ENCODE measurements at regions not wholly inside any gene's neighbourhood (a gene's known extent, or its start where the extent isn't known, plus 50 kb on each side); places are given as distances from the start of the nearest gene placed in this dataset.
"Not testable (repeated sequence)": the region's sequence is repeated elsewhere in the genome, so short reads cannot be mapped to it uniquely, and the experiment has no call there.

DNA sequence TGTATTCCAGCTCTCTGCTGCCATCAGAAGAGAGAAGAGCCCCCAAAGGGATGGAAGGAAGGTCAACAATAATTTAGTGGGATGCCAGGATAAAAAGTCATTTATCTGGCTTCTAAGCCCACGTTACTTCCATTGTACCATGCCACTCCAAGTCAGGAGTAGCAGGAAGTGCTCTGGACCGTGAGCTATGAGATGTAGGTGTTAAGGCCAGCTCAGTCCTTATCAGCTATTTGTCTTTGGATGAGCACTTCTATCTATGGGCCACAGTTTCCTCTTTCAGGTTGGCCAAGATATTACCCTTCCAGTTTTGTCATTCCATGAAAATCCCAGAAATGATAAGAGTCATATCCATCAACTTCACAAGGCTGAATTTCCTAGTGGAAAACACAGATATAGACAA, 119.4 kb upstream of the CACUL1 start:
- Mint-ChIP-seq H3K9me3 (no peaks in the 10 kb centered on the region), H3K36me3 (ENCODE audit: low read depth) (no peaks in the 10 kb centered on the region), H3K4me1 (ENCODE audit: low read depth) (no peaks in the 10 kb centered on the region), H3K27me3 (peaks cover 51% of the 10 kb centered on the region), H3K27ac (no peak overlapping the region), H3K4me3 (no peak overlapping the region)
- DNase-seq, result no peak

DNA sequence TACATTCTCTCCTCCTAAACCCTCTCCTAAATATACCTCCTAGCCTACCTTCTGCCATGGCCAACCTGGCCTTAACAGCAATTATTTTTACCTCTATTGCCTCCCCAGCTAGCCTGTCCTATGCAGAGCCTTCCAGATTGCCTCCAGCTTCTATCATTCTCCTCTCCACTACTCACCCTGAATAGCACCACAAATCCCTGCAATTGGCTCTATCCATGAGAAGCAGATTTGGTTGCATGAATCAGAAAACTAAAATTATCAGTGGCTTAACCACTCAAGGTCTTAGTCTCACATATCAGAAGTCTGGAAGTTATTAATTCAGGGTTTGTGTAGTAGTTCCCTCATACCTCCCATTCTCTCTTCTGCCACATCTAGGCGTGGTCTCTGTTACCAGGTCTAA, 120.3 kb upstream of the CACUL1 start:
- Mint-ChIP-seq H3K4me3 (no peak overlapping the region), H3K27ac (no peak overlapping the region), H3K27me3 (peaks cover 53% of the 10 kb centered on the region), H3K9me3 (no peaks in the 10 kb centered on the region), H3K36me3 (ENCODE audit: low read depth) (no peaks in the 10 kb centered on the region), H3K4me1 (ENCODE audit: low read depth) (no peaks in the 10 kb centered on the region)
- DNase-seq, result no peak

GRCh38 chr10:118882741-118883140, 128.0 kb upstream of the CACUL1 start:
- H3K27ac Mint-ChIP-seq, result no peak overlapping the region
- H3K4me3 Mint-ChIP-seq, result no peak overlapping the region
- no peaks in the 10 kb centered on the region for H3K36me3 Mint-ChIP-seq (ENCODE audit: low read depth)
- H3K9me3 Mint-ChIP-seq, result peaks cover 4% of the 10 kb centered on the region
- DNase-seq, result no peak
- peaks cover 11% of the 10 kb centered on the region for H3K27me3 Mint-ChIP-seq
- no peaks in the 10 kb centered on the region for H3K4me1 Mint-ChIP-seq (ENCODE audit: low read depth)

DNA sequence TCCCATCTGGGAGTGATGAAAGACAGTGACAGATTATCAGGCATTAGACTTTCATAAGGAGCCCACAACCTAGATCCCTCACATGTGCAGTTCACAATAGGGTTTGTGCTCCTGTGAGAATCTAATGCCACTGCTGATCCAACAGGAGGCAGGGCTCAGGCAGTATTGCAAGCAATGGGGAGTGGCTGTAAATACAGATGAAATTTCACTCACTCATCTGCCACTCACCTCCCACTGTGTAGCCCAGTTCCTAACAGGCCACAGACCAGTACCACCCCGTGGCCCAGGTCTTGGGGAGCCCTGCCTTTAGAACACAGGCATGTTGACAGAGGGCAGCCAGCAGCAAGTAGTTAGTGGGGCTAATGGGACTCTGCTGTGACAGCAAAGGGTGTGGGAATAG, 137.3 kb upstream of the NANOS1 start:
- H3K27me3 Mint-ChIP-seq, result peaks cover 15% of the 10 kb centered on the region
- H3K4me3 Mint-ChIP-seq, result no peak overlapping the region
- no peak overlapping the region for H3K27ac Mint-ChIP-seq
- no peaks in the 10 kb centered on the region for H3K4me1 Mint-ChIP-seq (ENCODE audit: low read depth)
- H3K9me3 Mint-ChIP-seq, result peaks cover 4% of the 10 kb centered on the region
- no peaks in the 10 kb centered on the region for H3K36me3 Mint-ChIP-seq (ENCODE audit: low read depth)
- DNase-seq, result no peak

GRCh38 chr10:118894891-118895290, 134.6 kb upstream of the NANOS1 start:
- not testable (repeated sequence) for H3K9me3 Mint-ChIP-seq; DNase-seq; H3K36me3 Mint-ChIP-seq (ENCODE audit: low read depth); H3K4me1 Mint-ChIP-seq (ENCODE audit: low read depth); H3K4me3 Mint-ChIP-seq; H3K27ac Mint-ChIP-seq
- H3K27me3 Mint-ChIP-seq, result peaks cover 15% of the 10 kb centered on the region

GRCh38 chr10:118900617-118901016, 128.9 kb upstream of the NANOS1 start:
- no peak for DNase-seq
- Mint-ChIP-seq H3K36me3 (ENCODE audit: low read depth) (no peaks in the 10 kb centered on the region), H3K9me3 (no peaks in the 10 kb centered on the region), H3K4me3 (no peak overlapping the region), H3K27me3 (peaks cover 12% of the 10 kb centered on the region), H3K4me1 (ENCODE audit: low read depth) (no peaks in the 10 kb centered on the region), H3K27ac (no peak overlapping the region)

DNA sequence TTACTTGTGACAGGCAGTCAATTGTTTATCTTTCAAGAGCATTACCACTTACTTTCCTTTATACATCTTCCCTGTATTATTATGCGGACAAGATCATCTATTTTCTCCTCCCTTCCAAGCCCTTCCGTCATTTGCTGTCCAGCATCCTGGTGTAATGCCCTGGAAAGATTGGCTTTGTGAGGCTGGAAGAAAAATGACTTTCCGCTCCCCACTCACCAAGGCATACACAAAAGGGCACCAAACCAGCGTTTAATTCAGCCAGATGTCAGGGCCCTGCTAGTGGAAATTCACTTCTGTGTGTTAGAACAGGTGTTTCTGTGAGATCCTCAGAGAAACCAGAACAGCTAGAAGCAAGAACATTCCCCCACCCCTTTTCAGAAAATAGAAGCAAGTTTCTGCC, 128.1 kb upstream of the NANOS1 start:
- Mint-ChIP-seq H3K36me3 (ENCODE audit: low read depth) (no peaks in the 10 kb centered on the region), H3K9me3 (no peaks in the 10 kb centered on the region), H3K27ac (no peak overlapping the region), H3K27me3 (peaks cover 12% of the 10 kb centered on the region), H3K4me1 (ENCODE audit: low read depth) (no peaks in the 10 kb centered on the region), H3K4me3 (no peak overlapping the region)
- no peak for DNase-seq

- H3K4me1 Mint-ChIP-seq (ENCODE audit: low read depth), result no peaks in the 10 kb centered on the region
- H3K4me3 Mint-ChIP-seq, result no peak overlapping the region
- no peaks in the 10 kb centered on the region for H3K9me3 Mint-ChIP-seq
- no peak overlapping the region for H3K27ac Mint-ChIP-seq
- H3K27me3 Mint-ChIP-seq, result peaks cover 12% of the 10 kb centered on the region
- no peak for DNase-seq
- H3K36me3 Mint-ChIP-seq (ENCODE audit: low read depth), result no peaks in the 10 kb centered on the region
Measured at GRCh38 chr10:118901906-118902305, 127.6 kb upstream of the NANOS1 start.

- H3K4me1 Mint-ChIP-seq (ENCODE audit: low read depth); H3K27ac Mint-ChIP-seq; H3K4me3 Mint-ChIP-seq; H3K9me3 Mint-ChIP-seq; H3K36me3 Mint-ChIP-seq (ENCODE audit: low read depth); DNase-seq: not testable (repeated sequence)
- peaks cover 12% of the 10 kb centered on the region for H3K27me3 Mint-ChIP-seq
Measured at GRCh38 chr10:118902656-118903055, 126.9 kb upstream of the NANOS1 start.

GRCh38 chr10:118903251-118903650, 126.3 kb upstream of the NANOS1 start:
- Mint-ChIP-seq H3K4me1 (ENCODE audit: low read depth) (no peaks in the 10 kb centered on the region), H3K27ac (no peak overlapping the region), H3K36me3 (ENCODE audit: low read depth) (no peaks in the 10 kb centered on the region), H3K9me3 (no peaks in the 10 kb centered on the region), H3K4me3 (no peak overlapping the region), H3K27me3 (peaks cover 12% of the 10 kb centered on the region)
- DNase-seq, result no peak

GRCh38 chr10:118903691-118904090, 125.8 kb upstream of the NANOS1 start:
- H3K27me3 Mint-ChIP-seq, result peaks cover 12% of the 10 kb centered on the region
- H3K9me3 Mint-ChIP-seq, result no peaks in the 10 kb centered on the region
- no peaks in the 10 kb centered on the region for H3K4me1 Mint-ChIP-seq (ENCODE audit: low read depth)
- H3K4me3 Mint-ChIP-seq, result no peak overlapping the region
- no peaks in the 10 kb centered on the region for H3K36me3 Mint-ChIP-seq (ENCODE audit: low read depth)
- H3K27ac Mint-ChIP-seq, result no peak overlapping the region
- DNase-seq, result no peak

- no peaks in the 10 kb centered on the region for H3K9me3 Mint-ChIP-seq
- no peak overlapping the region for H3K4me3 Mint-ChIP-seq
- peaks cover 12% of the 10 kb centered on the region for H3K27me3 Mint-ChIP-seq
- no peak overlapping the region for H3K27ac Mint-ChIP-seq
- no peaks in the 10 kb centered on the region for H3K36me3 Mint-ChIP-seq (ENCODE audit: low read depth)
- no peaks in the 10 kb centered on the region for H3K4me1 Mint-ChIP-seq (ENCODE audit: low read depth)
- DNase-seq, result no peak
Measured at GRCh38 chr10:118904286-118904685, 125.2 kb upstream of the NANOS1 start.

- no peaks in the 10 kb centered on the region for H3K4me1 Mint-ChIP-seq (ENCODE audit: low read depth)
- DNase-seq, result no peak
- no peaks in the 10 kb centered on the region for H3K9me3 Mint-ChIP-seq
- no peak overlapping the region for H3K27ac Mint-ChIP-seq
- H3K4me3 Mint-ChIP-seq, result no peak overlapping the region
- peaks cover 10% of the 10 kb centered on the region for H3K27me3 Mint-ChIP-seq
- no peaks in the 10 kb centered on the region for H3K36me3 Mint-ChIP-seq (ENCODE audit: low read depth)
Measured at GRCh38 chr10:118907051-118907450, 122.5 kb upstream of the NANOS1 start.

GRCh38 chr10:118908557-118909256, 120.8 kb upstream of the NANOS1 start:
- H3K27me3 Mint-ChIP-seq, result peaks cover 5% of the 10 kb centered on the region
- H3K4me1 Mint-ChIP-seq (ENCODE audit: low read depth), result no peaks in the 10 kb centered on the region
- H3K27ac Mint-ChIP-seq, result no peak overlapping the region
- no peaks in the 10 kb centered on the region for H3K36me3 Mint-ChIP-seq (ENCODE audit: low read depth)
- no peak for DNase-seq
- H3K9me3 Mint-ChIP-seq, result no peaks in the 10 kb centered on the region
- H3K4me3 Mint-ChIP-seq, result no peak overlapping the region

- Mint-ChIP-seq H3K9me3 (no peaks in the 10 kb centered on the region), H3K27ac (no peak overlapping the region), H3K27me3 (peaks cover 5% of the 10 kb centered on the region), H3K4me3 (no peak overlapping the region), H3K36me3 (ENCODE audit: low read depth) (no peaks in the 10 kb centered on the region), H3K4me1 (ENCODE audit: low read depth) (no peaks in the 10 kb centered on the region)
- DNase-seq, result no peak
Measured at GRCh38 chr10:118910702-118911101, 118.8 kb upstream of the NANOS1 start.

GRCh38 chr10:118911363-118911762, 118.2 kb upstream of the NANOS1 start:
- no peaks in the 10 kb centered on the region for H3K36me3 Mint-ChIP-seq (ENCODE audit: low read depth)
- H3K4me3 Mint-ChIP-seq, result no peak overlapping the region
- H3K27me3 Mint-ChIP-seq, result peaks cover 5% of the 10 kb centered on the region
- no peaks in the 10 kb centered on the region for H3K4me1 Mint-ChIP-seq (ENCODE audit: low read depth)
- DNase-seq, result no peak
- H3K27ac Mint-ChIP-seq, result no peak overlapping the region
- H3K9me3 Mint-ChIP-seq, result no peaks in the 10 kb centered on the region

All from activated T-cell treated with anti-CD3 and anti-CD28 coated beads, Interleukin-2, amount 50 U/mL, for 24 hours (primary cell).